Coronary artery (tissue), 2 donors: ENCODE measurements at regions not wholly inside any gene's neighbourhood (a gene's known extent, or its start where the extent isn't known, plus 50 kb on each side); places are given as distances from the start of the nearest gene placed in this dataset.

Experiments used
- DNase-seq: peaks from one replicate; pipeline ENCODE4 v3.0.0-alpha.2; 2017; ENCODE audit warnings: low spot score
- H3K27ac ChIP-seq, 2 donors: fragments of 200-600 bp; sonication (generic); one replicate each; pipeline ENCODE4 v1.5.1; 2016 to 2019
- H3K4me3 ChIP-seq: fragments of 200-600 bp; sonication (generic); 2 replicates; pipeline ENCODE4 v1.5.1; 2016; ENCODE audit warnings: mild to moderate bottlenecking, moderate library complexity
- TF ChIP-seq, protein P1 (sequence below): fragments of 200-600 bp; sonication (generic); IDR thresholded peaks from one replicate; pipeline ENCODE4 v1.5.1; 2019; ENCODE audit warnings: antibody characterized with exemption

DNA sequence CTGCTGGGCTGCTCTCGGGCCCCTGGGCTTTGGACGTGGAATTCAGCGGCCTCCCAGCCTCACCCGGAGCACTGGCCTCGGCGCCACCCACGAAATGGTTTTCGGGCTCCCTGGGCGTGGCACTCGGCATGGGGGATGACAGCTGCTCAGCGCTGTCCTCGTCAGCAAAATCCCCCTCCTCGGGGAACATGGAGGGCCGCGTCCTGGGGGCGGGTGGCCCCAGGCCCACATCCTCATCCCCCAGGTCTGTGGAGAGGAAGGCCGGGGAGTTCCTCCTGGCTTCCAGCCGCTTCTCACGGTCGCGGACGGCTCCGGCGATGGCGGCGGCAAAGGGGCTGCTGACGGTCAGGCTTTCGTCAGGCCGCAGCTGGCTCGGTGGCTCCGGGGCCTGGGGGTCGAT lies 88.4 kb downstream of the CTTN start:
- Histone ChIP-seq H3K27ac (no peak overlapping the region), H3K4me3 (no peak overlapping the region)
- TF ChIP-seq, protein P1, sequence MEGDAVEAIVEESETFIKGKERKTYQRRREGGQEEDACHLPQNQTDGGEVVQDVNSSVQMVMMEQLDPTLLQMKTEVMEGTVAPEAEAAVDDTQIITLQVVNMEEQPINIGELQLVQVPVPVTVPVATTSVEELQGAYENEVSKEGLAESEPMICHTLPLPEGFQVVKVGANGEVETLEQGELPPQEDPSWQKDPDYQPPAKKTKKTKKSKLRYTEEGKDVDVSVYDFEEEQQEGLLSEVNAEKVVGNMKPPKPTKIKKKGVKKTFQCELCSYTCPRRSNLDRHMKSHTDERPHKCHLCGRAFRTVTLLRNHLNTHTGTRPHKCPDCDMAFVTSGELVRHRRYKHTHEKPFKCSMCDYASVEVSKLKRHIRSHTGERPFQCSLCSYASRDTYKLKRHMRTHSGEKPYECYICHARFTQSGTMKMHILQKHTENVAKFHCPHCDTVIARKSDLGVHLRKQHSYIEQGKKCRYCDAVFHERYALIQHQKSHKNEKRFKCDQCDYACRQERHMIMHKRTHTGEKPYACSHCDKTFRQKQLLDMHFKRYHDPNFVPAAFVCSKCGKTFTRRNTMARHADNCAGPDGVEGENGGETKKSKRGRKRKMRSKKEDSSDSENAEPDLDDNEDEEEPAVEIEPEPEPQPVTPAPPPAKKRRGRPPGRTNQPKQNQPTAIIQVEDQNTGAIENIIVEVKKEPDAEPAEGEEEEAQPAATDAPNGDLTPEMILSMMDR, result no peak
- DNase-seq, result no peak

DNA sequence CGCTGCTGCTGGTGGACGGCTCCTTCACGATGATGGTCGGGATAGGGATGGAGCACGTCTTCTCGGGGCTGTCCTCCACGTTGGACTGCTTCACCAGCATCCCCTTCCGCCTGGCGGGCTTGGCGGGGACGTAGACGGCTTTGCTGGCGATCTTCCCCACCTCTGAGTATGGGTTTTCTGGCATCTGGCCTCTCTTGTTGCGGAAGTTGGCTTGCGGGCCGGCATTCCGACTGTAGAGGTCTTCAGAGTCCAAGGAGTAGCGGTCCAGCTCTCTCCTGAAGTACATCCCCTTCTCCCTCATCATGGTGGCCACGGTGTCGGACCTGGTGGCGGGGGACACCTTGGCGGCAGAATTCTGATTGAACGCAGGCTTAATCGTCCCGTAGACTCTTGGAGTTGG lies 88.8 kb downstream of the CTTN start:
- TF ChIP-seq, protein P1, result no peak
- no peak overlapping the region for H3K4me3 ChIP-seq
- no peak overlapping the region for H3K27ac ChIP-seq
- no peak for DNase-seq

DNA sequence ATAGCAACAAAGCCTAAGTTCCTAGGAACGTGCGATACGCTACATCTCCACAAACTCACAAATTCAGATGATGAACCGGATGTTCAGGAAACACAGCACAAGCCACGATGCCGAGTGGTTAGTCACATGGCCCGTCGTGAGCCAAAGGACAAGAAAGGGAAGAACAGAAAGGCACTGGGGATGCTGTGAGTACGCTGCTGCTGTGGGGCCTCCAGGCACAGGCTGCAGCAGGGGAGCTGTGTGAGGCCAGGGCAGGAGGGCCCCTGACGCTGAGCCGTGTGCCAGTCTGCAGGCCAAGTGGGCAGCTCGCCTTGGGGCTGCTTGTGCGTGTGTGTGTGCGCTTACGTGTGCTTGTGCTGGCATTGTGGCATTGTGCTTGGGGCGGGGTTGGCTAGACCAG lies 89.4 kb downstream of the CTTN start:
- H3K4me3 ChIP-seq, result no peak overlapping the region
- TF ChIP-seq, protein P1, result no peak
- no peak for DNase-seq
- H3K27ac ChIP-seq, result no peak overlapping the region

DNA sequence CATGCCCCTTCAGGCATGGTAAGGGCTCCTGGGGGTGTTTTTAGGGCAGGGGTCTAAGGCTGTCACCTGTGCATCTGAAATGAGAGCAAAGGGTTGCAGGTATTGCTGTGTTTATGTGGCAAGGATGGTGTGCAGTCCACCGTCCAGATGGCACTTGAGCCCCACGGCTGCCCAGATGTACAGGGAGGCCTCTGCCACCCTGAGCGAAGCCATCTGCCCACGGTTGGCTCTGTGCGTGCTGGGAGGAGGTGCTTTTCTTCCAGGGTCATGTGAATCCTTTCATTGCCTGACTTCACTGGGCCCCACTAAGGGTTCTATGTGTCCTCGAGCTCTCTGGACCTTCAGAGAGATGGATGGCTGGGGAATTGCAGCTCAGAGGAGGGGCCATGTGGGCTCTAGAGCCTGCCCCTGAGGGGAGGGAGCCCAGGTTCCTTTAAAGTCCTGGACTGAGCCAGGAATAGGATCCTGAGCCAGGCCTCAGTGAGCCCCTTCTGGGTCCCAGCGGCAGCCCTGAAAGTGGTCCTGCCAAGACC lies 89.9 kb downstream of the CTTN start:
- no peak overlapping the region for H3K27ac ChIP-seq
- TF ChIP-seq, protein P1, result no peak
- no peak overlapping the region for H3K4me3 ChIP-seq
- DNase-seq, result no peak

DNA sequence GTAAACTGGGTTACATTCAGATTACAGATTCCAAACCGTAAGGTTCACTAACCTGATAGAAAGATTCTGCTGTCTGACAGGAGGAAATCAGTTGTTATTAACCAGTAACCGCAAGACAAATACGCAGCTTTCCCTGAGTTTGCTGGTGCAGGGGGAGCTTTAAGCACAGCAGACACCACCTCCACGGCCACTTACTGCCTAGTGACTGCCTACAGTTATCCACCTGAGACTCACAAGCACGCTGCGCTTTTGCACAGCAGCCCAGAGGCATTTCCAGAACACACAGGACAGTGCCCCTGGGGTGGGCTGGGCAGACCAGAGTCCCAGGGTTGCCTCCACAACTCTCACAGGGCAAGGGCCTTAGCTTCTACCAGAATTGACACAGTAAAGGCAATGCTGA lies 90.9 kb downstream of the CTTN start:
- no peak overlapping the region for H3K27ac ChIP-seq
- TF ChIP-seq, protein P1, result no peak
- no peak for DNase-seq
- H3K4me3 ChIP-seq, result no peak overlapping the region

DNA sequence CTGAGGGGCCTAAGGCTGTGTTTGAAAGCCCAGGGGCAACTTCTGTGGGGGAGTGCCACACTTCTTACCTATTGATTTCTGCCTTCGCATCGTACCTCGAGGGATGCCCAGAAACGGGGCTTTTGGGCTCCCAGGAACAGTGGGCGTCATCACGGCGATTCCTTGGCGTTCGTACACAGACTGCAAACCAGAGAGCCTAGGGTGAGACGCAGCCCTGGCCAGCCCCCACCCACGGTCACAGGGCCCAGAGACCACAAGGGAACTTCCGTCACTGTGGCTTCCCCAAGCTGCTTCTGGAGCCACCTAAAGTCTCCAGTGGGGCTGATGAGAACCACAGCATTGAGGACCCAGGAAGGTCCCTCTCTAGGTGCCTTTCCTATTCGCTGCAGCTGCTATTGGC lies 91.9 kb downstream of the CTTN start:
- DNase-seq, result no peak
- TF ChIP-seq, protein P1, result no peak
- no peak overlapping the region for H3K4me3 ChIP-seq
- no peak overlapping the region for H3K27ac ChIP-seq

DNA sequence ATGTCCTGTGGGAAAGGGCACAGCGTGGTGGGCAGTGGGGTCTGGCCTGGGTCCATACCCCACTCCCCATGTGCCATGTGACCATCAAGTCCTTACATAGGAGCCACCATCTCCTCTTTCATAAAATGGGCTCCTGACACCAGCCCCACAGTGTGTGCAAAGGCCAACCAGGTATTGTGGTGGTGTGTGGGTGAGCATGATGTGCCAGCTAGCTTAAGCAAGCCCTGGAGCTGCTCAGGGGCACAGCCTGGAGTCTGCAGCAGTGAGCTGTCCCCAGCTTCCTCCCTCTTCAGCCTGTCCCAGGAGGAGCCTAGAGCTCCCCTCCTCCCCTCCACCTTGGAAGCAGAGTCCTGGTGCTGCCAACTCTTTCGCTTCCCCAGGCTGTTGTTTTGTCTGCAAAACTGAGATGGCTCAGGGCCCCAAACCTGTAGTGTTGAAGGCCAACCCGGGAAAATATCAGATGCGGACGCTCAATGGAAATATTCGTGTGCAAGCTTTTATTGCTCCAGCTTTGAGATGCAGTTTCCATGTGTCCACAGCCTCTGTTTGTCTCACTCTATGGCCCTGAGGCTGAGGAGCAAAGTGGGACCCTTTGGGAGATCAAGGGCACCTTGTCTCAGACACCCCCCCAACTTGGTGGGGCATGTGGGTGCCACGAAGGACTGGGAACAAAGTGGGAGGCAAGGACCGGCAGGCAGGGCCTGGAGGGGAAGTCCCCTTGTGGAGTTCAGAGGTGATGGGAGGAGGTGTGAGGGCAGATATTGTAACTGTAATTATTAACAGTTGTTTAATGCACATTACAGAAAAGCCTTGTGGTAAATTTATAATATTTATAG lies 92.6 kb downstream of the CTTN start:
- TF ChIP-seq, protein P1, result no peak
- DNase-seq, result no peak
- H3K4me3 ChIP-seq, result no peak overlapping the region
- no peak overlapping the region for H3K27ac ChIP-seq
